Esophagus squamous epithelium (tissue), 4 donors: ENCODE measurements at regions not wholly inside any gene's neighbourhood (a gene's known extent, or its start where the extent isn't known, plus 50 kb on each side); places are given as distances from the start of the nearest gene placed in this dataset.

ENCODE experiments used
- POLR2A ChIP-seq, 4 donors: fragments of 450-650 bp; IDR thresholded peaks; one replicate each; pipeline ENCODE4 v1.6.1; 2017; ENCODE audit warnings: antibody characterized with exemption in 4 of 4, mild to moderate bottlenecking in 4 of 4, moderate library complexity in 3 of 4
- TF ChIP-seq, protein P1 (sequence below), 6 experiments: fragments of 450-650 bp in 4 of 6; fragments of 200-600 bp in 2 of 6; sonication (generic) in 2 of 6; IDR thresholded peaks; one replicate each; pipeline ENCODE4 v1.5.1; 2016 to 2019; ENCODE audit warnings: antibody characterized with exemption in 6 of 6, mild to moderate bottlenecking in 4 of 6, moderate library complexity in 4 of 6

DNA sequence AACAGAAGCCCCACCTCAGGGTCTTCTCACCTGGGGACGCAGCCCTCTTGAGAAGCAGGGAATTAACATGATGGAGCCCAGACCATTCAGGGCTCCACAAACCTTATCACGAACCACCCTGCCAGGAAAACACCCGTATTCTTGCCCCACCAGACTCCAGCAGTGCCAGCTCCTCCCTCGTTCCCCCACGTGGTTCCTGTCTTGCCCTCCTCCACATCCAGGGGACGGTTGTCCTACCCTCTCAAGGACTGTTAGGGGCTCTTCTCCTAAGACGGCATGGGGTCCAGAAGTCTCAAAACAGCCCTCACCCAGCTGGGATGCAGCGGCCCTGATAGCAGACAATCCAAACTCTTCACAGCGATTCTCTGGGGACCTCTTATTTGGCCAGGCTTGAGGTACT, 372.2 kb upstream of the HS6ST1 start:
- TF ChIP-seq POLR2A (IDR thresholded peaks at IDR 0.05), result no peak
- TF ChIP-seq, protein P1, sequence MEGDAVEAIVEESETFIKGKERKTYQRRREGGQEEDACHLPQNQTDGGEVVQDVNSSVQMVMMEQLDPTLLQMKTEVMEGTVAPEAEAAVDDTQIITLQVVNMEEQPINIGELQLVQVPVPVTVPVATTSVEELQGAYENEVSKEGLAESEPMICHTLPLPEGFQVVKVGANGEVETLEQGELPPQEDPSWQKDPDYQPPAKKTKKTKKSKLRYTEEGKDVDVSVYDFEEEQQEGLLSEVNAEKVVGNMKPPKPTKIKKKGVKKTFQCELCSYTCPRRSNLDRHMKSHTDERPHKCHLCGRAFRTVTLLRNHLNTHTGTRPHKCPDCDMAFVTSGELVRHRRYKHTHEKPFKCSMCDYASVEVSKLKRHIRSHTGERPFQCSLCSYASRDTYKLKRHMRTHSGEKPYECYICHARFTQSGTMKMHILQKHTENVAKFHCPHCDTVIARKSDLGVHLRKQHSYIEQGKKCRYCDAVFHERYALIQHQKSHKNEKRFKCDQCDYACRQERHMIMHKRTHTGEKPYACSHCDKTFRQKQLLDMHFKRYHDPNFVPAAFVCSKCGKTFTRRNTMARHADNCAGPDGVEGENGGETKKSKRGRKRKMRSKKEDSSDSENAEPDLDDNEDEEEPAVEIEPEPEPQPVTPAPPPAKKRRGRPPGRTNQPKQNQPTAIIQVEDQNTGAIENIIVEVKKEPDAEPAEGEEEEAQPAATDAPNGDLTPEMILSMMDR (IDR thresholded peaks at IDR 0.05), result no peak
